Stomach (tissue), 8 donors: ENCODE measurements at regions not wholly inside any gene's neighbourhood (a gene's known extent, or its start where the extent isn't known, plus 50 kb on each side); places are given as distances from the start of the nearest gene placed in this dataset.

Source experiments
- DNase-seq, 2 donors: peaks; one replicate each; pipeline versions ENCODE4 v3.0.0 to v3.0.0-alpha.2; 2013 to 2019
- H3K27ac ChIP-seq, 5 donors: fragments of 200-600 bp in 4 of 5; sonication (generic) in 4 of 5; one replicate each; pipeline ENCODE4 v1.5.1; 2013 to 2019; ENCODE audit warnings: mild to moderate bottlenecking in 1 of 5, moderate library complexity in 1 of 5
- H3K27me3 ChIP-seq, 3 donors: fragments of 200-600 bp; sonication (generic); one replicate each; pipeline ENCODE4 v1.5.1; 2017 to 2019; ENCODE audit warnings: mixed run types in 1 of 3
- H3K36me3 ChIP-seq, 4 donors: fragments of 200-600 bp; sonication (generic); 1 replicate in 3 of 4; 2 replicates in 1 of 4; pipeline ENCODE4 v1.5.1; 2016 to 2019
- H3K4me1 ChIP-seq, 4 donors: fragments of 200-600 bp; sonication (generic); one replicate each; pipeline ENCODE4 v1.5.1; 2016 to 2019
- H3K4me3 ChIP-seq, 4 donors: fragments of 200-600 bp; sonication (generic) in 3 of 4; one replicate each; pipeline ENCODE4 v1.5.1; 2016 to 2019; ENCODE audit warnings: mild to moderate bottlenecking in 1 of 4
- H3K9me3 ChIP-seq, 4 donors: fragments of 200-600 bp; sonication (generic); one replicate each; pipeline ENCODE4 v1.5.1; 2016 to 2019
- EP300 ChIP-seq: sonication (generic); formaldehyde crosslinking; IDR thresholded peaks from one replicate; pipeline ENCODE4 v1.6.1; 2017; ENCODE audit warnings: antibody characterized with exemption
- POLR2A ChIP-seq, 4 donors: fragments of 450-650 bp; IDR thresholded peaks; one replicate each; pipeline ENCODE4 v1.6.1; 2016; ENCODE audit warnings: antibody characterized with exemption in 4 of 4, control low read depth in 2 of 4, mild to moderate bottlenecking in 1 of 4, moderate library complexity in 1 of 4
- POLR2AphosphoS5 ChIP-seq, 3 donors: sonication (generic); formaldehyde crosslinking; IDR thresholded peaks; one replicate each; pipeline ENCODE4 v1.6.1; 2016; ENCODE audit warnings: antibody characterized with exemption in 3 of 3
- WGBS, 5 donors: extraction: QIAGEN DNeasy Blood & Tissue Kit in 3 of 5; methylation state at CpG; one replicate each; pipeline versions ENCODE4 v1.1.5 to v1.1.7; 2013 to 2018; 5-methylcytosine and 5-hydroxymethylcytosine counted together
- intact Hi-C: fragments of 100-400 bp; cut with DNase I; formaldehyde crosslinking; loops from one replicate; pipeline ENCODE4 v1.15.1; 2023; ENCODE audit warnings: low total_unique reads
- TF ChIP-seq, protein P1 (sequence below), 7 experiments: fragments of 450-650 bp in 4 of 7; fragments of 200-600 bp in 3 of 7; sonication (generic) in 3 of 7; IDR thresholded peaks; one replicate each; pipeline ENCODE4 v1.5.1; 2016 to 2019; ENCODE audit warnings: antibody characterized with exemption in 7 of 7, control low read depth in 2 of 7, mild to moderate bottlenecking in 1 of 7
- donor health status: healthy with polysubstance abuse.
- donor health status: Bipolar disorder and iron deficiency.
- donor health status: healthy.

DNA sequence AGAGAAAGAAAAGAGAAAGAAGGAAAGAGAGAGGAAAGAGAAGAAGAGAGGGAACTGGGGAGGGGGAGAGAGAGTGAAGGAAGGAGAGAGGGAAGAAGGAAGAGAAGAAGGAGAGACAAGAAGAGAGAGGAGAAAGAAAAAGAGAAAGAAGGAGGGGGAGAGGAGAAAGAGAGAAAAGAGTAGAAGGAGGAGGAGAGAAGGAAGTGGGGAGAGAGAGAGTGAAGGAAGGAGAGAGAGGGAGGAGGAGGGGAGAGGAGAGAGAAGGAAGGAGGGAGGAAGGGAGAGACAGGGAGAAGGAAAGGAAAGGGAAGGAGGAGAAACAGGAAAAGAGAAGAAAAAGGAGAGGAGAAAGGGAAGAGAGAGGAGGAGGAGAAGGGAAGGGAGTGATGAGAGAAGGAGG, 208.5 kb downstream of the MAF start:
- DNase-seq = no peak
- Histone ChIP-seq H3K9me3 (no peaks in the 10 kb centered on the region), H3K4me1 (no peaks in the 10 kb centered on the region), H3K4me3 (no peak overlapping the region), H3K27ac (no peak overlapping the region), H3K27me3 (no peaks in the 10 kb centered on the region), H3K36me3 (no peaks in the 10 kb centered on the region)
- TF ChIP-seq POLR2A (IDR thresholded peaks at IDR 0.05) = no peak
- TF ChIP-seq, protein P1, sequence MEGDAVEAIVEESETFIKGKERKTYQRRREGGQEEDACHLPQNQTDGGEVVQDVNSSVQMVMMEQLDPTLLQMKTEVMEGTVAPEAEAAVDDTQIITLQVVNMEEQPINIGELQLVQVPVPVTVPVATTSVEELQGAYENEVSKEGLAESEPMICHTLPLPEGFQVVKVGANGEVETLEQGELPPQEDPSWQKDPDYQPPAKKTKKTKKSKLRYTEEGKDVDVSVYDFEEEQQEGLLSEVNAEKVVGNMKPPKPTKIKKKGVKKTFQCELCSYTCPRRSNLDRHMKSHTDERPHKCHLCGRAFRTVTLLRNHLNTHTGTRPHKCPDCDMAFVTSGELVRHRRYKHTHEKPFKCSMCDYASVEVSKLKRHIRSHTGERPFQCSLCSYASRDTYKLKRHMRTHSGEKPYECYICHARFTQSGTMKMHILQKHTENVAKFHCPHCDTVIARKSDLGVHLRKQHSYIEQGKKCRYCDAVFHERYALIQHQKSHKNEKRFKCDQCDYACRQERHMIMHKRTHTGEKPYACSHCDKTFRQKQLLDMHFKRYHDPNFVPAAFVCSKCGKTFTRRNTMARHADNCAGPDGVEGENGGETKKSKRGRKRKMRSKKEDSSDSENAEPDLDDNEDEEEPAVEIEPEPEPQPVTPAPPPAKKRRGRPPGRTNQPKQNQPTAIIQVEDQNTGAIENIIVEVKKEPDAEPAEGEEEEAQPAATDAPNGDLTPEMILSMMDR (IDR thresholded peaks at IDR 0.05) = no peak
- TF ChIP-seq EP300 = no peak
- no peak for TF ChIP-seq POLR2AphosphoS5 (IDR thresholded peaks at IDR 0.05)
- intact Hi-C loops = no loop called here

DNA sequence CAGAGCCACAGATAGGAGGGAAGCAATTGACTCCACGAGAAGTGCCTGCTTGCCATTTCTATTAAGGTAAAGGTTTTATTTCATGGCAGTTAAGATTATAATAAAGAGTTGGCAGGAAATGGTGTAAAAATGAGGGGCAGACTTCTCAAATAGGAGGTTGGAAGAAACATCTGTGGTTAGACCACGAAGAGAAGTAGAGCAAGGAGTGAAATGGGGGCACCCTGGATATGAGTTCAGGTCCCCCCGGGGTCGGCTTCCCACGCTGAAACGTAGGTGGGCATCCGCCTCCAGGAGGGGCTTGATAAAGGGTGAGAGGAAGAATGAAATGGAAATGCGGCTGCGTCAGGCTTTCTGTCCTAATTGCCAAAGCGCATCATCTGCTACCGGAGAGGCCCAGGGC, 209.1 kb downstream of the MAF start:
- Histone ChIP-seq H3K36me3 (no peaks in the 10 kb centered on the region), H3K4me3 (no peak overlapping the region), H3K27ac (no peak overlapping the region), H3K27me3 (no peaks in the 10 kb centered on the region), H3K9me3 (no peaks in the 10 kb centered on the region), H3K4me1 (no peaks in the 10 kb centered on the region)
- WGBS, 5 donors = 84 to 94% (median 88%) methylated on average over 11 of the region's 11 CpGs
- TF ChIP-seq POLR2A (IDR thresholded peaks at IDR 0.05) (no peak), POLR2AphosphoS5 (IDR thresholded peaks at IDR 0.05) (no peak), EP300 (no peak)
- TF ChIP-seq, protein P1 (IDR thresholded peaks at IDR 0.05) = no peak
- no peak for DNase-seq
- intact Hi-C loops = no loop called here

DNA sequence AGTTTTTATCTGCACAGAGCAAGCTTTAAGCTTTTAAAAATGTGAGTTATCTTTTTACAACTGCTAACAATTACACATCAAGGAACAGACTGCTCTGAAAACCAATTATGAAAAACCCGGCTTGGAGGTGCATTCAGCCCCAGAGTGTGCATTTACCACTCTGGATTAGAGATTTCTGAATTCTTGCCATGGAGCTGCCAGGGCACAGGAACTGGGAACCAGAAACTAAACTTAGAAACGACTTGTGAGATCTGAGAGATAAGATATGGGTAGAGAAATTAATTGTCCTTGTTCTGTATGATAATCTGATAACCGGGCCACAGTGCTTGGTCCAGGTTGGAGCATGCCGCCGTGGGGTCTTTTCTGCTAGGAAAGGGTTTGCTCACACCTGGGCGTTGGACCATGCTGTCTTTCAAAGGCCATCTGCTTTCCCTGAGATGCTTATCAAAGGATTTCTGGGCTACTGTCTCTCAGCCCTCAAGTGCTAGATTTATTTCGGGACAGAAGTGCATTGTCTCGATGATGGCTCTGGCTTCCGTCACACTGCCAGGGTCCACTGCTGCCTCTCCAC, 210.0 kb downstream of the MAF start:
- H3K27ac ChIP-seq = no peak overlapping the region
- no peak overlapping the region for H3K4me3 ChIP-seq
- WGBS, 5 donors = 64 to 70% (median 66%) methylated on average over 9 of the region's 9 CpGs
- DNase-seq = no peak
- no peaks in the 10 kb centered on the region for H3K9me3 ChIP-seq
- no peaks in the 10 kb centered on the region for H3K27me3 ChIP-seq
- no peaks in the 10 kb centered on the region for H3K36me3 ChIP-seq
- H3K4me1 ChIP-seq = no peaks in the 10 kb centered on the region
- intact Hi-C loops = no loop called here
- no peak for TF ChIP-seq POLR2AphosphoS5 (IDR thresholded peaks at IDR 0.05)
- no peak for TF ChIP-seq POLR2A (IDR thresholded peaks at IDR 0.05)
- TF ChIP-seq, protein P1 (IDR thresholded peaks at IDR 0.05) = no peak
- TF ChIP-seq EP300 = no peak

DNA sequence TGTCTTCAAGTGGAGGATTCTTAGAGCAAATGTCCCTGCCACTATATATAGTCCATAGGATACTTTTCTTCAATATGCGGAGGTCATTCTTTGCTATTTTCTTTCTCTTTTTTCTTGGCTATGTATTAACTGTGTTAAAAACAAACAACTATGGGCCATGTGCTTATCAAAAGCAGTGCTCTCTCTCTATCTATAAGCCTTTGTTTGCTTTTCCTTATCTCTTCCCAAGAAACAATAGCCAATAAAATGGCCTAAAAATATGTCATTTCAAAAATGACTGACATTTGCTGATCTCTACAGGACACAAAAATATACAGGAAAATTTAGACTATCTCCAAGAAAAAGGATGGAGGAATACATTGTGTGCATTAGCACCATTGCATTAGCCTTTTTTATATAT, 212.1 kb downstream of the MAF start:
- no peaks in the 10 kb centered on the region for H3K36me3 ChIP-seq
- 28 to 53% (median 50%) methylated on average over 1 of the region's 1 CpG for WGBS, 5 donors
- no peak overlapping the region for H3K4me3 ChIP-seq
- H3K27me3 ChIP-seq = no peaks in the 10 kb centered on the region
- no peak for DNase-seq
- H3K9me3 ChIP-seq = no peaks in the 10 kb centered on the region
- TF ChIP-seq POLR2A (IDR thresholded peaks at IDR 0.05) (no peak), POLR2AphosphoS5 (IDR thresholded peaks at IDR 0.05) (no peak), EP300 (no peak)
- TF ChIP-seq, protein P1 (IDR thresholded peaks at IDR 0.05) = no peak
- no peaks in the 10 kb centered on the region for H3K4me1 ChIP-seq
- intact Hi-C loops = no loop called here
- H3K27ac ChIP-seq = no peak overlapping the region
